ENCODE measurements at regions not wholly inside any gene's neighbourhood (a gene's known extent, or its start where the extent isn't known, plus 50 kb on each side); places are given as distances from the start of the nearest gene placed in this dataset.

DNA sequence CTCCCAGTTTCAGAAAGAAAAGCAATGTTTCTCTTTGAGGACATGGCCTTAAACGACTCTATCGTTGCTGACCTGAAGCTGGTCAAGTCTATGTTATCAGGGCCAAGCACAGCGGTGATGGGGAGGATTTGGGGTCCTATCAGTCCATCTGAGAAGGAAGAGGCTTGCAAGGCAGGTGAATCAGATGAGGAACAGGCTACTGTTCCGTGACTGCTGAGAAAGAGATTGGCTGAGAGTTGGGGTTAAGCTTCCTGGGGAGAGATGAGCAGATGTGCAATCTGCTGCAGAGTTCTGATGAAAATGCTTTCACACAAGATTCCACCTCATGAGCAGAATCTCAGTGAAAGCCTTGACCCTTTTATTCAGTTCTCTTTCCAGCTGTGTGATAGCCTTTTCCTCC lies 168.3 kb upstream of the STMND1 start:
- ChIA-PET CTCF (interaction anchor here (0.6 to 0.7 kb wide), 2 partner anchors 30 to 573 kb away, joined by 3 read pairs; no protein-coding TSS in a partner anchor), POLR2A (ENCODE audit: unreplicated experiment) (no interaction called here)
- peak overlapping the region; percentile 78 for H2BK120ac ChIP-seq (ENCODE audit: low read depth, low read length)
- peaks cover 7% of the 10 kb centered on the region; the same call in 1 of the 2 replicates for H3K4me1 ChIP-seq (ENCODE audit: control insufficient read depth, insufficient read depth, low read length)
- H3K56ac ChIP-seq (ENCODE audit: extremely low read depth, insufficient read depth, low read length): no peak overlapping the region
- H2AK5ac ChIP-seq (ENCODE audit: low read depth, low read length): peak overlapping the region; percentile 74
- no peaks in the 10 kb centered on the region for H4K20me1 ChIP-seq (ENCODE audit: insufficient read depth, low read length)
- ATAC-seq (ENCODE audit: low read depth) (no peak), DNase-seq (no peak)
- intact Hi-C loops (cut with micrococcal nuclease): no loop called here
- peak overlapping the region; percentile 65 for H3K4ac ChIP-seq (ENCODE audit: low read depth, low read length)
- H2AK9ac ChIP-seq (replicated peaks; ENCODE audit: low read depth, low read length, poor library complexity): no peak overlapping the region
- H2BK5ac ChIP-seq (ENCODE audit: low read depth, low read length, poor library complexity, severe bottlenecking): no peak overlapping the region
- H3K9ac ChIP-seq (ENCODE audit: low read depth, low read length): no peak overlapping the region
- no peaks in the 10 kb centered on the region for H3K79me1 ChIP-seq (ENCODE audit: low read depth in 1 of 2, low read length in 2 of 2)
- peak overlapping the region; percentile 37 for H4K5ac ChIP-seq (ENCODE audit: low read depth, low read length)
- H3K23ac ChIP-seq (ENCODE audit: low read depth, low read length): no peak overlapping the region
- H3K36me3 ChIP-seq (ENCODE audit: control insufficient read depth, insufficient read depth, low read length): no peaks in the 10 kb centered on the region
- TF ChIP-seq MAZ (IDR thresholded peaks at IDR 0.05; ENCODE audit: borderline replicate concordance, low read depth, low read length): no peak
- no TSS peak for BruUV-seq (replicated peaks)
- H4K8ac ChIP-seq (ENCODE audit: low read depth in 2 of 2, low read length in 2 of 2): 0 out of 4 replicates have a peak overlapping the region, but pooled peaks of 1 of the 2 experiments have one; percentile 14
- dilution Hi-C loops (cut with HindIII; ENCODE audit: low sequenced_read_pairs, unreplicated experiment): no loop called here
- no peak overlapping the region for H3K4me2 ChIP-seq (ENCODE audit: low read depth, low read length)
- no peaks in the 10 kb centered on the region for H3K9me1 ChIP-seq (ENCODE audit: insufficient read depth, low read length)
- H3K4me3 ChIP-seq (ENCODE audit: insufficient read depth, low read depth, low read length): no peak overlapping the region
- peak overlapping the region; percentile 63 for H3K18ac ChIP-seq (ENCODE audit: low read depth, low read length)
- no peaks in the 10 kb centered on the region for H3K9me3 ChIP-seq (ENCODE audit: control insufficient read depth, insufficient read depth, low read length)
- H2BK20ac ChIP-seq (ENCODE audit: low read depth, low read length): peak overlapping the region; percentile 82
- no peak overlapping the region for H2AFZ ChIP-seq (replicated peaks; ENCODE audit: low read length, poor library complexity)
- in situ Hi-C loops (cut with MboI; ENCODE audit: low sequenced_read_pairs): no loop called here
- WGBS, 2 experiments (ENCODE audit: extremely low coverage in 2 of 2, insufficient read length in 1 of 2): 77% methylated on average over 3 of the region's 4 CpGs; no CpG with 5 or more reads in 1 of the 2 experiments
- H2BK15ac ChIP-seq (ENCODE audit: low read depth, low read length): peak overlapping the region; percentile 82
- no peak overlapping the region for H3K27ac ChIP-seq (ENCODE audit: insufficient read depth, low read length)
- no peaks in the 10 kb centered on the region for H3K27me3 ChIP-seq (ENCODE audit: control insufficient read depth, insufficient read depth, low read length)
- H3K14ac ChIP-seq (replicated peaks; ENCODE audit: low read depth, low read length): peak overlapping the region; percentile 39; the same call in 1 of the 2 replicates
- H4K91ac ChIP-seq (ENCODE audit: insufficient read depth, low read depth, low read length): peak overlapping the region; percentile 48
